Smooth muscle cell (in vitro differentiated cells): ENCODE measurements at regions not wholly inside any gene's neighbourhood (a gene's known extent, or its start where the extent isn't known, plus 50 kb on each side); places are given as distances from the start of the nearest gene placed in this dataset.

ENCODE experiments used
- DNase-seq: peaks from one replicate; lab custom pipeline; 2025; ENCODE audit not compliant: unreplicated experiment; lab: John Stamatoyannopoulos, UW
- H2AFZ ChIP-seq: fragments of 200-600 bp; sonication (generic); 2 replicates; pipeline ENCODE4 v1.6.0; 2016; ENCODE audit warnings: antibody characterized with exemption, low read depth, mild to moderate bottlenecking
- H3F3A ChIP-seq: fragments of 200-600 bp; sonication (generic); 2 replicates; pipeline ENCODE4 v1.6.0; 2017; ENCODE audit warnings: antibody characterized with exemption, low read depth
- H3K27ac ChIP-seq: fragments of 200-600 bp; sonication (generic); 2 replicates; pipeline ENCODE4 v1.5.1; 2016; ENCODE audit warnings: low read depth, mild to moderate bottlenecking
- H3K27me3 ChIP-seq: fragments of 200-600 bp; sonication (generic); 2 replicates; pipeline ENCODE4 v1.6.1; 2016; ENCODE audit warnings: low read depth, mild to moderate bottlenecking
- H3K36me3 ChIP-seq: fragments of 200-600 bp; sonication (generic); 2 replicates; pipeline ENCODE4 v1.5.1; 2016; ENCODE audit warnings: low read depth
- H3K4me1 ChIP-seq: fragments of 200-600 bp; sonication (generic); 2 replicates; pipeline ENCODE4 v1.5.1; 2016; ENCODE audit warnings: low read depth
- H3K4me2 ChIP-seq: fragments of 200-600 bp; sonication (generic); 2 replicates; pipeline ENCODE4 v1.6.0; 2016; ENCODE audit warnings: mild to moderate bottlenecking
- H3K4me3 ChIP-seq: fragments of 200-600 bp; sonication (generic); 2 replicates; pipeline ENCODE4 v1.5.1; 2016; ENCODE audit warnings: mild to moderate bottlenecking
- H3K79me2 ChIP-seq: fragments of 200-600 bp; sonication (generic); 2 replicates; pipeline ENCODE4 v1.6.0; 2016; ENCODE audit warnings: low read depth, mild to moderate bottlenecking
- H3K9ac ChIP-seq: fragments of 200-600 bp; sonication (generic); 2 replicates; pipeline ENCODE4 v1.6.0; 2016; ENCODE audit warnings: low read depth
- H3K9me3 ChIP-seq: fragments of 200-600 bp; sonication (generic); replicated peaks from 2 replicates; pipeline ENCODE4 v1.5.1; 2016; ENCODE audit warnings: low read depth
- H4K20me1 ChIP-seq: fragments of 200-600 bp; sonication (generic); 2 replicates; pipeline ENCODE4 v1.6.0; 2016; ENCODE audit warnings: low read depth
- CTCF ChIP-seq: fragments of 200-600 bp; sonication (generic); IDR thresholded peaks from 2 replicates; pipeline ENCODE4 v1.5.1; 2017; ENCODE audit warnings: borderline replicate concordance, mild to moderate bottlenecking, antibody characterized with exemption; ENCODE audit not compliant: insufficient read depth, poor library complexity, severe bottlenecking
- WGBS: methylation state at CpG from one replicate; pipeline ENCODE4 v1.1.7; 2016; ENCODE audit warnings: low lambda C conversion rate; 5-methylcytosine and 5-hydroxymethylcytosine counted together

- Histone ChIP-seq H3F3A (no peaks in the 10 kb centered on the region), H3K4me1 (no peaks in the 10 kb centered on the region), H3K9me3 (no peaks in the 10 kb centered on the region), H3K36me3 (no peaks in the 10 kb centered on the region), H3K79me2 (no peaks in the 10 kb centered on the region), H3K9ac (no peak overlapping the region), H3K27me3 (no peaks in the 10 kb centered on the region), H4K20me1 (no peaks in the 10 kb centered on the region), H3K4me3 (no peak overlapping the region), H3K27ac (no peak overlapping the region), H2AFZ (peak overlapping the region; percentile 43), H3K4me2 (no peak overlapping the region)
- no peak for TF ChIP-seq CTCF
- no peak for DNase-seq
- 80% methylated on average over 3 of the region's 3 CpGs for WGBS
These were observed 710.6 kb downstream of the TRAM1L1 start for GRCh38 chr4:116374815-116375214.

DNA sequence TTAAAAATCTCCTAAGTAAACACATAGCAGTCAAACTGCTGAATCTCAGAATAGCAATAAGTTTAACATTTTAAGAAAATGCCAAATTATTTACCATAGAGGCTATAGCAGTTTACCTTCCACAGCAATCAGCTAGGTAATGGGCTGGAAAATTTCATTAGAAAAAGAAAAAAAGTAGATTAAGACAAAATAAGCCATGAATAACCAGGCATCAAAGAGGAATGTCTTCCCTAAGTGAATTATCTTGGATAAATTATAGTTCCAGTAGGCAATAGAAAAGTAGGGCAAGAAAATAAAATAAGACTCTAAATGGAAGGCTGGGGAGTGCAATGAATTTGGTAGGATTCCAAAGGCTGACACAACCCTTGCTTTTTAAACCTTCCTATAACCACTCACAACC lies 722.8 kb downstream of the TRAM1L1 start:
- Histone ChIP-seq H3K9me3 (no peaks in the 10 kb centered on the region), H3K27ac (no peak overlapping the region), H2AFZ (no peak overlapping the region), H3K27me3 (no peaks in the 10 kb centered on the region), H3F3A (no peaks in the 10 kb centered on the region), H3K9ac (no peak overlapping the region), H3K4me2 (no peak overlapping the region), H3K4me3 (no peak overlapping the region), H3K36me3 (no peaks in the 10 kb centered on the region), H3K79me2 (no peaks in the 10 kb centered on the region), H4K20me1 (no peaks in the 10 kb centered on the region), H3K4me1 (no peaks in the 10 kb centered on the region)
- DNase-seq = no peak
- TF ChIP-seq CTCF = no peak

- Histone ChIP-seq H3K27me3 (no peaks in the 10 kb centered on the region), H3K9me3 (no peaks in the 10 kb centered on the region), H3K79me2 (no peaks in the 10 kb centered on the region), H3K9ac (no peak overlapping the region), H3K4me1 (no peaks in the 10 kb centered on the region), H3K36me3 (no peaks in the 10 kb centered on the region), H3K27ac (no peak overlapping the region), H2AFZ (no peak overlapping the region), H4K20me1 (no peaks in the 10 kb centered on the region), H3K4me2 (no peak overlapping the region), H3K4me3 (no peak overlapping the region), H3F3A (no peaks in the 10 kb centered on the region)
- no peak for DNase-seq
- no peak for TF ChIP-seq CTCF
- WGBS = 85% methylated on average over 4 of the region's 4 CpGs
These were observed 723.6 kb downstream of the TRAM1L1 start for GRCh38 chr4:116361790-116362189.

DNA sequence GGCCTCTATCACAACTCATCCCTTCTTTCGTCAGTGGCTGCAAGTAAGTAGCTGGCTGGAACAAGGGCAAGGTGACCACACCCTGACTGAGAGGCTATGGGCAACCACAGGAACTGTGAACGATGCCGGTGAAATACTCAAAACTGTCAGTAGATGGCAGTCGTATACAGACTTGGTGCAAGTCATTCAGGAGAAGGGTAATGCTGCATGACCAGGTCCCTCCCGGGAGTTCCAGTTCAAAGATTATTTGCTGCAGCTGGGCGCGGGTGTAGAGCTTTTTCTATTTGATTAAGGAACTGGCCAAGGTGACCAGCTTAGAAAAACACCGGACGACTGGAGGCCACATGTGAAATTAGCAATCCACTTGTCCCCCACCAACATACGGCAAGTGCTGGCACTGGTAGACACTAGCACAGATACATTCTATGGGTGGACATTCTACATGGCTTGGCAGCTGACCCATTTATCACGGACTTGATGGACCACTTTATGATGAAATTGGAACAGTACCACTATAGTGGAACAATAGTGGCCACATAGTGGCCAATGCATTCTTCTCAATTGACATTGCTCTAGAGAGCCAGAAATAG lies 726.6 kb downstream of the TRAM1L1 start:
- no peaks in the 10 kb centered on the region for H3K9me3 ChIP-seq
- peak; percentile 4 for DNase-seq
- no peaks in the 10 kb centered on the region for H3K36me3 ChIP-seq
- no peak overlapping the region for H3K4me3 ChIP-seq
- no peaks in the 10 kb centered on the region for H4K20me1 ChIP-seq
- 28% methylated on average over 11 of the region's 11 CpGs for WGBS
- H3K4me1 ChIP-seq = no peaks in the 10 kb centered on the region
- no peak overlapping the region for H2AFZ ChIP-seq
- TF ChIP-seq CTCF = peak; percentile 72
- H3K4me2 ChIP-seq = no peak overlapping the region
- no peaks in the 10 kb centered on the region for H3K27me3 ChIP-seq
- H3K9ac ChIP-seq = no peak overlapping the region
- no peaks in the 10 kb centered on the region for H3K79me2 ChIP-seq
- H3F3A ChIP-seq = no peaks in the 10 kb centered on the region
- H3K27ac ChIP-seq = no peak overlapping the region
